Hepatocyte (in vitro differentiated cells): ENCODE measurements at regions not wholly inside any gene's neighbourhood (a gene's known extent, or its start where the extent isn't known, plus 50 kb on each side); places are given as distances from the start of the nearest gene placed in this dataset.

ENCODE experiments used
- EZH2 ChIP-seq: fragments of 200-600 bp; sonication (generic); IDR thresholded peaks from 2 replicates; pipeline ENCODE4 v1.6.1; 2016; ENCODE audit warnings: antibody characterized with exemption, mild to moderate bottlenecking, borderline replicate concordance
- TF ChIP-seq, protein P1 (sequence below): fragments of 200-600 bp; sonication (generic); IDR thresholded peaks from 2 replicates; pipeline ENCODE4 v1.5.1; 2016; ENCODE audit warnings: antibody characterized with exemption, mild to moderate bottlenecking; ENCODE audit not compliant: poor library complexity

DNA sequence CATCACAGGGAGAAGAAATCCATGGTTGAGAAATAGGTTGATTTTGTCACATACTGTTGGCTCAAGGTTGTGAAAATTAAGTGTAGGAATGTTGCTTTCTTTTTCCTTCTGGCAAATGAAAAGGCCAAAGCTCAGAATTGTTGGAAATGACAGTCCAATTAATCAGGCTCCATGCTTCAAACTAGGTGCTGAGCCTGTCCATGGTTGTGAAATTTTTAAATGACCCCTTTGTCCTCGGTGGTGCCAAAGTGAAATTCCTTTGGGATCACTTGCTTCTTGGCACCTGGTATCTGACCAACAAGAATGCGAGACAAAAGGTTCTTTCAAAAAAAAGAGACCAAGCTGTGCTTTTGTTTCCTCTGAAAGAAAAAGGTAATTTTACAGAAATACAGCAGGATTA, 451.9 kb downstream of the ETS1 start:
- TF ChIP-seq, protein P1, sequence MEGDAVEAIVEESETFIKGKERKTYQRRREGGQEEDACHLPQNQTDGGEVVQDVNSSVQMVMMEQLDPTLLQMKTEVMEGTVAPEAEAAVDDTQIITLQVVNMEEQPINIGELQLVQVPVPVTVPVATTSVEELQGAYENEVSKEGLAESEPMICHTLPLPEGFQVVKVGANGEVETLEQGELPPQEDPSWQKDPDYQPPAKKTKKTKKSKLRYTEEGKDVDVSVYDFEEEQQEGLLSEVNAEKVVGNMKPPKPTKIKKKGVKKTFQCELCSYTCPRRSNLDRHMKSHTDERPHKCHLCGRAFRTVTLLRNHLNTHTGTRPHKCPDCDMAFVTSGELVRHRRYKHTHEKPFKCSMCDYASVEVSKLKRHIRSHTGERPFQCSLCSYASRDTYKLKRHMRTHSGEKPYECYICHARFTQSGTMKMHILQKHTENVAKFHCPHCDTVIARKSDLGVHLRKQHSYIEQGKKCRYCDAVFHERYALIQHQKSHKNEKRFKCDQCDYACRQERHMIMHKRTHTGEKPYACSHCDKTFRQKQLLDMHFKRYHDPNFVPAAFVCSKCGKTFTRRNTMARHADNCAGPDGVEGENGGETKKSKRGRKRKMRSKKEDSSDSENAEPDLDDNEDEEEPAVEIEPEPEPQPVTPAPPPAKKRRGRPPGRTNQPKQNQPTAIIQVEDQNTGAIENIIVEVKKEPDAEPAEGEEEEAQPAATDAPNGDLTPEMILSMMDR = no peak
- TF ChIP-seq EZH2 = no peak
